H1 (cell line): ENCODE measurements at regions not wholly inside any gene's neighbourhood (a gene's known extent, or its start where the extent isn't known, plus 50 kb on each side); places are given as distances from the start of the nearest gene placed in this dataset.

Source experiments
- CTCF ChIA-PET: fragments of 300-600 bp; sonication (Branson Sonifier 250); formaldehyde crosslinking; loops from one replicate; lab custom pipeline; 2021; ENCODE audit not compliant: partially characterized antibody; lab: Charles Lee
- POLR2A ChIA-PET: fragments of 300-600 bp; sonication (Branson Sonifier 250); formaldehyde crosslinking; loops from one replicate; lab custom pipeline; 2021; ENCODE audit warnings: inconsistent platforms; ENCODE audit not compliant: partially characterized antibody; lab: Charles Lee
- DNase-seq, 2 experiments: peaks; one replicate each; pipeline versions ENCODE4 v3.0.0 to v3.0.0-alpha.2; 2010 to 2022; ENCODE audit warnings: low spot score in 2 of 2, low read depth in 1 of 2, mixed read lengths in 1 of 2
- FAIRE-seq: peaks from 2 replicates; lab custom pipeline; 2011; peaks lifted over from hg19 to GRCh38; lab: Jason Lieb, UNC
- H2AFZ ChIP-seq: 2 replicates; pipeline ENCODE4 v1.8.1; 2012; ENCODE audit warnings: low read length, inconsistent platforms
- H2AK5ac ChIP-seq: 2 replicates; pipeline ENCODE4 v1.6.1; 2013; ENCODE audit warnings: low read depth, low read length
- H2BK120ac ChIP-seq: replicated peaks from 2 replicates; pipeline ENCODE3; 2013; ENCODE audit warnings: low read depth, low read length, inconsistent platforms
- H2BK12ac ChIP-seq: 2 replicates; pipeline ENCODE4 v1.6.1; 2013; ENCODE audit warnings: low read depth, low read length
- H2BK15ac ChIP-seq: 2 replicates; pipeline ENCODE4 v1.6.1; 2013; ENCODE audit warnings: low read length
- H2BK20ac ChIP-seq: 2 replicates; pipeline ENCODE4 v1.6.1; 2013; ENCODE audit warnings: low read length
- H2BK5ac ChIP-seq: 2 replicates; pipeline ENCODE4 v1.6.1; 2013; ENCODE audit warnings: low read depth, low read length
- H3K14ac ChIP-seq: 2 replicates; pipeline ENCODE4 v1.6.1; 2013; ENCODE audit warnings: inconsistent platforms; ENCODE audit not compliant: insufficient read length
- H3K18ac ChIP-seq: 2 replicates; pipeline ENCODE4 v1.6.1; 2013; ENCODE audit warnings: low read length; ENCODE audit errors: extremely low read depth
- H3K23ac ChIP-seq: 2 replicates; pipeline ENCODE4 v1.6.1; 2013; ENCODE audit warnings: inconsistent platforms; ENCODE audit not compliant: insufficient read length
- H3K23me2 ChIP-seq: 2 replicates; pipeline ENCODE4 v1.6.1; 2013; ENCODE audit warnings: low read depth, low read length
- H3K27ac ChIP-seq: 2 replicates; pipeline ENCODE4 v1.6.1; 2011; ENCODE audit warnings: low read depth, low read length, inconsistent platforms
- H3K27me3 ChIP-seq, 4 experiments: replicated peaks in 1 of 4; 1 replicate in 1 of 4; 2 replicates in 3 of 4; pipeline versions ENCODE4 v1.6.1 to v1.8.1; 2011 to 2013; ENCODE audit warnings: low read length in 3 of 4, mild to moderate bottlenecking in 3 of 4, inconsistent platforms in 2 of 4, mixed read lengths in 2 of 4, moderate library complexity in 1 of 4; ENCODE audit not compliant: control insufficient read depth in 3 of 4, insufficient read depth in 3 of 4; ENCODE audit errors: extremely low read depth in 1 of 4
- H3K36me3 ChIP-seq, 4 experiments: 2 replicates each; pipeline versions ENCODE4 v1.6.1 to v1.8.1; 2011 to 2013; ENCODE audit warnings: mild to moderate bottlenecking in 4 of 4, low read length in 3 of 4, moderate library complexity in 2 of 4, control low read depth in 1 of 4, inconsistent platforms in 1 of 4; ENCODE audit not compliant: insufficient read depth in 4 of 4, control insufficient read depth in 2 of 4
- H3K4ac ChIP-seq: replicated peaks from 2 replicates; pipeline ENCODE3; 2013; ENCODE audit warnings: low read length, low read depth, mixed read lengths, inconsistent platforms; ENCODE audit not compliant: insufficient read length
- H3K4me1 ChIP-seq, 4 experiments: replicated peaks in 1 of 4; 1 replicate in 1 of 4; 2 replicates in 3 of 4; pipeline versions ENCODE4 v1.6.1 to v1.8.1; 2011 to 2013; ENCODE audit warnings: low read length in 3 of 4, inconsistent platforms in 2 of 4, mixed read lengths in 1 of 4; ENCODE audit not compliant: insufficient read depth in 4 of 4, control insufficient read depth in 3 of 4
- H3K4me2 ChIP-seq, 2 experiments: 2 replicates each; pipeline versions ENCODE4 v1.6.1 to v1.8.1; 2011 to 2013; ENCODE audit warnings: low read depth in 2 of 2, low read length in 2 of 2, control low read depth in 1 of 2, inconsistent platforms in 1 of 2, mild to moderate bottlenecking in 1 of 2; ENCODE audit not compliant: insufficient read depth in 1 of 2
- H3K4me3 ChIP-seq, 4 experiments: fragments of 200-600, 300-600 bp in 1 of 4; sonication (generic), shearing (Covaris generic), sonication (Bioruptor Twin) in 1 of 4; 2 replicates each; pipeline versions ENCODE4 v1.5.1 to v1.8.1; 2011 to 2016; ENCODE audit warnings: low read length in 4 of 4, low read depth in 3 of 4, control low read depth in 2 of 4, inconsistent platforms in 2 of 4, mild to moderate bottlenecking in 2 of 4, mixed read lengths in 1 of 4, moderate library complexity in 1 of 4; ENCODE audit not compliant: insufficient read depth in 2 of 4; ENCODE audit errors: extremely low read depth in 1 of 4
- H3K56ac ChIP-seq: replicated peaks from 2 replicates; pipeline ENCODE3; 2013; ENCODE audit warnings: low read depth, mild to moderate bottlenecking, mixed read lengths, low read length, inconsistent platforms; ENCODE audit not compliant: insufficient read length
- H3K79me1 ChIP-seq: 2 replicates; pipeline ENCODE4 v1.6.1; 2013; ENCODE audit warnings: low read depth, low read length, control low read depth
- H3K79me2 ChIP-seq, 2 experiments: 2 replicates each; pipeline versions ENCODE4 v1.6.1 to v1.8.1; 2012 to 2013; ENCODE audit warnings: low read length in 2 of 2, mild to moderate bottlenecking in 2 of 2, inconsistent platforms in 1 of 2; ENCODE audit not compliant: insufficient read depth in 2 of 2, control insufficient read depth in 1 of 2
- H3K9ac ChIP-seq, 4 experiments: replicated peaks in 1 of 4; 1 replicate in 1 of 4; 2 replicates in 3 of 4; pipeline versions ENCODE4 v1.6.1 to v1.8.1; 2011 to 2013; ENCODE audit warnings: low read depth in 3 of 4, low read length in 3 of 4, control low read depth in 2 of 4, mild to moderate bottlenecking in 2 of 4, moderate library complexity in 2 of 4, inconsistent platforms in 1 of 4; ENCODE audit errors: extremely low read depth in 1 of 4
- H3K9me3 ChIP-seq, 2 experiments: 2 replicates each; pipeline versions ENCODE4 v1.6.1 to v1.8.1; 2012 to 2013; ENCODE audit warnings: mild to moderate bottlenecking in 2 of 2, moderate library complexity in 2 of 2, control low read depth in 1 of 2, inconsistent platforms in 1 of 2, low read depth in 1 of 2, low read length in 1 of 2, mixed read lengths in 1 of 2; ENCODE audit not compliant: insufficient read depth in 2 of 2
- H4K20me1 ChIP-seq, 2 experiments: replicated peaks in 1 of 2; 2 replicates each; pipeline versions ENCODE3 to v1.8.1; 2011 to 2013; ENCODE audit warnings: inconsistent platforms in 2 of 2, low read length in 2 of 2, mild to moderate bottlenecking in 1 of 2; ENCODE audit not compliant: insufficient read depth in 2 of 2, control insufficient read depth in 1 of 2
- H4K5ac ChIP-seq: 2 replicates; pipeline ENCODE4 v1.6.1; 2013; ENCODE audit warnings: low read length, low read depth, mixed read lengths, inconsistent platforms; ENCODE audit not compliant: insufficient read length
- H4K8ac ChIP-seq: 2 replicates; pipeline ENCODE4 v1.8.0; 2013; ENCODE audit warnings: mild to moderate bottlenecking, moderate library complexity, low read length, inconsistent platforms; ENCODE audit not compliant: insufficient read depth; ENCODE audit errors: extremely low read depth
- H4K91ac ChIP-seq: replicated peaks from 2 replicates; pipeline ENCODE3; 2013; ENCODE audit warnings: low read length, mixed read lengths, inconsistent platforms; ENCODE audit not compliant: insufficient read length
- HDAC6 ChIP-seq: IDR thresholded peaks from one replicate; pipeline ENCODE4 v1.7.1; 2012; ENCODE audit warnings: low read depth, mild to moderate bottlenecking, inconsistent platforms, low read length, moderate library complexity
- MAFK ChIP-seq: IDR thresholded peaks from 2 replicates; pipeline ENCODE4 v1.6.1; 2012; ENCODE audit warnings: low read depth, mild to moderate bottlenecking, improper control_type of control experiment, low read length
- WGBS, 2 experiments: shearing (Covaris generic) in 1 of 2; methylation state at CpG; one replicate each; pipeline versions ENCODE4 v1.1.6 to v1.1.7; 2013 to 2015; ENCODE audit warnings: low lambda C conversion rate in 2 of 2, mixed read lengths in 2 of 2, inconsistent platforms in 1 of 2, low coverage in 1 of 2, missing lambda C conversion rate in 1 of 2; ENCODE audit not compliant: insufficient replicate concordance in 2 of 2, insufficient coverage in 1 of 2, insufficient read length in 1 of 2; ENCODE audit errors: extremely low coverage in 1 of 2, missing lambda C conversion rate in 1 of 2; 5-methylcytosine and 5-hydroxymethylcytosine counted together

- CTCF ChIA-PET, result no interaction called here
- TF ChIP-seq HDAC6 (no peak), MAFK (no peak)
- TF ChIP-seq, all 59 proteins: peak for 0
- Histone ChIP-seq H3K9ac (no peak overlapping the region), H2BK15ac (no peak overlapping the region), H3K36me3 (no peaks in the 10 kb centered on the region), H3K27me3 (no peaks in the 10 kb centered on the region), H4K20me1 (no peaks in the 10 kb centered on the region), H3K4me1 (no peaks in the 10 kb centered on the region), H2BK5ac (no peak overlapping the region), H3K27ac (no peak overlapping the region), H3K23ac (no peak overlapping the region), H3K56ac (no peak overlapping the region), H4K91ac (no peak overlapping the region), H3K79me1 (no peaks in the 10 kb centered on the region), H2AK5ac (no peak overlapping the region), H3K18ac (no peak overlapping the region), H3K23me2 (no peaks in the 10 kb centered on the region), H2BK12ac (no peak overlapping the region), H2AFZ (no peak overlapping the region), H4K8ac (no peak overlapping the region), H2BK20ac (no peak overlapping the region), H3K14ac (no peak overlapping the region), H4K5ac (no peak overlapping the region), H3K4me3 (no peak overlapping the region), H3K4me2 (no peak overlapping the region), H3K9me3 (no peaks in the 10 kb centered on the region), H3K79me2 (no peaks in the 10 kb centered on the region), H3K4ac (no peak overlapping the region), H2BK120ac (no peak overlapping the region)
- 95% methylated on average over 5 of the region's 5 CpGs; no CpG with 5 or more reads in 1 of the 2 experiments for WGBS, 2 experiments
- POLR2A ChIA-PET, result no interaction called here
- FAIRE-seq (no peak), DNase-seq (no peak)
Measured at GRCh38 chr15:37814847-37815515, 119.5 kb upstream of the TMCO5A start.
